DND-41 (cell line): ENCODE measurements at regions not wholly inside any gene's neighbourhood (a gene's known extent, or its start where the extent isn't known, plus 50 kb on each side); places are given as distances from the start of the nearest gene placed in this dataset.
"Not testable (repeated sequence)": the region's sequence is repeated elsewhere in the genome, so short reads cannot be mapped to it uniquely, and the experiment has no call there.

Experiments used
- EZH2 ChIP-seq: IDR thresholded peaks from 3 replicates; pipeline ENCODE4 v1.6.1; 2012; ENCODE audit warnings: borderline replicate concordance, low read depth, mild to moderate bottlenecking, moderate library complexity, low read length, inconsistent platforms; ENCODE audit not compliant: severe bottlenecking
- TF ChIP-seq, protein P1 (sequence below): IDR thresholded peaks from 2 replicates; pipeline ENCODE4 v1.5.1; 2012; ENCODE audit warnings: borderline replicate concordance, low read length, moderate library complexity, mild to moderate bottlenecking; ENCODE audit not compliant: poor library complexity, severe bottlenecking; ENCODE audit errors: extremely low read depth

DNA sequence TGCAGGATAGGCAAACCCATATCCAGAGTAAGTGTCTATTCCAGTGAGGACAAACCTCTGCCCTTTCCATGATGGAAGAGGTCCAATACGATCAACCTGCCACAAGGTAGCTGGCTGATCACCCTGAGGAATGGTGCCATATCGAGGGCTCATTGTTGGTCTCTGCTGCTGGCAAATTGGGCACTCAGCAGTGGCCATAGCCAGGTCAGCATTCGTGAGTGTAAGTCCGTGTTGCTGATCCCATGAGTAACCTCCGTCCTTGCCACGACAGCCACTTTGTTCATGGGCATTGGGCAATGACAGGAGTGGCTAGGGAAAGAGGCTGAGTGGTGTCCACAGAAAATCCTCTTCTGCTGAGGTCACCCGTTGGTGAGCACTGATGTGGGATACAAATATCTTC lies 156.9 kb downstream of the CYP26A1 start:
- TF ChIP-seq, protein P1, sequence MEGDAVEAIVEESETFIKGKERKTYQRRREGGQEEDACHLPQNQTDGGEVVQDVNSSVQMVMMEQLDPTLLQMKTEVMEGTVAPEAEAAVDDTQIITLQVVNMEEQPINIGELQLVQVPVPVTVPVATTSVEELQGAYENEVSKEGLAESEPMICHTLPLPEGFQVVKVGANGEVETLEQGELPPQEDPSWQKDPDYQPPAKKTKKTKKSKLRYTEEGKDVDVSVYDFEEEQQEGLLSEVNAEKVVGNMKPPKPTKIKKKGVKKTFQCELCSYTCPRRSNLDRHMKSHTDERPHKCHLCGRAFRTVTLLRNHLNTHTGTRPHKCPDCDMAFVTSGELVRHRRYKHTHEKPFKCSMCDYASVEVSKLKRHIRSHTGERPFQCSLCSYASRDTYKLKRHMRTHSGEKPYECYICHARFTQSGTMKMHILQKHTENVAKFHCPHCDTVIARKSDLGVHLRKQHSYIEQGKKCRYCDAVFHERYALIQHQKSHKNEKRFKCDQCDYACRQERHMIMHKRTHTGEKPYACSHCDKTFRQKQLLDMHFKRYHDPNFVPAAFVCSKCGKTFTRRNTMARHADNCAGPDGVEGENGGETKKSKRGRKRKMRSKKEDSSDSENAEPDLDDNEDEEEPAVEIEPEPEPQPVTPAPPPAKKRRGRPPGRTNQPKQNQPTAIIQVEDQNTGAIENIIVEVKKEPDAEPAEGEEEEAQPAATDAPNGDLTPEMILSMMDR, result not testable (repeated sequence)
- TF ChIP-seq EZH2, result not testable (repeated sequence)
